Natural killer cell (primary cell): ENCODE measurements at regions not wholly inside any gene's neighbourhood (a gene's known extent, or its start where the extent isn't known, plus 50 kb on each side); places are given as distances from the start of the nearest gene placed in this dataset.

ENCODE experiments used
- ATAC-seq, 3 donors: fragments of 150-1000 bp in 2 of 3; fragments of 200-7000 bp in 1 of 3; cut with Tn5 transposase; 1 replicate in 1 of 3; 2 replicates in 2 of 3; pipeline ENCODE4 v1.10.0; 2021; ENCODE audit warnings: mild to moderate bottlenecking in 2 of 3, moderate library complexity in 2 of 3
- DNase-seq, 2 donors: peaks; one replicate each; pipeline versions ENCODE4 v3.0.0 to v3.0.0-alpha.2; 2013 to 2021; ENCODE audit warnings: mixed read lengths in 1 of 2
- H3K27ac ChIP-seq: one replicate; pipeline ENCODE4 v1.5.1; 2013; ENCODE audit warnings: mild to moderate bottlenecking, low read length
- H3K27me3 ChIP-seq: one replicate; pipeline ENCODE4 v1.6.1; 2013; ENCODE audit warnings: low read length; ENCODE audit not compliant: control insufficient read depth, insufficient read depth
- H3K36me3 ChIP-seq: one replicate; pipeline ENCODE4 v1.6.1; 2013; ENCODE audit warnings: low read length; ENCODE audit not compliant: control insufficient read depth, insufficient read depth
- H3K4me1 ChIP-seq: one replicate; pipeline ENCODE4 v1.6.1; 2013; ENCODE audit warnings: low read length; ENCODE audit not compliant: control insufficient read depth, insufficient read depth
- H3K4me3 ChIP-seq: one replicate; pipeline ENCODE4 v1.5.1; 2013; ENCODE audit warnings: low read length
- H3K9me3 ChIP-seq: one replicate; pipeline ENCODE4 v1.6.1; 2013; ENCODE audit warnings: low read length; ENCODE audit not compliant: control insufficient read depth, insufficient read depth
- H3K27ac Mint-ChIP-seq, 2 donors: one replicate each; pipeline ENCODE4 v1.8.0; 2022; ENCODE audit warnings: mild to moderate bottlenecking in 2 of 2, mixed read lengths in 2 of 2, moderate library complexity in 1 of 2
- H3K27me3 Mint-ChIP-seq, 2 donors: one replicate each; pipeline ENCODE4 v1.8.0; 2022; ENCODE audit warnings: low read depth in 2 of 2, mixed read lengths in 2 of 2
- H3K36me3 Mint-ChIP-seq: one replicate; pipeline ENCODE4 v1.8.0; 2022; ENCODE audit warnings: mixed read lengths
- H3K4me1 Mint-ChIP-seq, 2 donors: one replicate each; pipeline ENCODE4 v1.8.0; 2022; ENCODE audit warnings: mixed read lengths in 2 of 2
- H3K4me3 Mint-ChIP-seq: one replicate; pipeline ENCODE4 v1.8.0; 2022; ENCODE audit warnings: mild to moderate bottlenecking, moderate library complexity, mixed read lengths
- H3K9me3 Mint-ChIP-seq, 2 donors: one replicate each; pipeline ENCODE4 v1.8.0; 2022; ENCODE audit warnings: mixed read lengths in 2 of 2
- WGBS: methylation state at CpG from one replicate; pipeline ENCODE4 v1.1.7; 2013; ENCODE audit warnings: missing lambda C conversion rate; ENCODE audit not compliant: insufficient coverage; 5-methylcytosine and 5-hydroxymethylcytosine counted together
- intact Hi-C: fragments of 100-400 bp; cut with micrococcal nuclease; formaldehyde crosslinking; loops from one replicate; pipeline ENCODE4 v1.14.2; 2022
- TF ChIP-seq, protein P1 (sequence below): fragments of 200-600 bp; IDR thresholded peaks from one replicate; pipeline ENCODE4 v1.8.0; 2022; ENCODE audit warnings: antibody characterized with exemption

DNA sequence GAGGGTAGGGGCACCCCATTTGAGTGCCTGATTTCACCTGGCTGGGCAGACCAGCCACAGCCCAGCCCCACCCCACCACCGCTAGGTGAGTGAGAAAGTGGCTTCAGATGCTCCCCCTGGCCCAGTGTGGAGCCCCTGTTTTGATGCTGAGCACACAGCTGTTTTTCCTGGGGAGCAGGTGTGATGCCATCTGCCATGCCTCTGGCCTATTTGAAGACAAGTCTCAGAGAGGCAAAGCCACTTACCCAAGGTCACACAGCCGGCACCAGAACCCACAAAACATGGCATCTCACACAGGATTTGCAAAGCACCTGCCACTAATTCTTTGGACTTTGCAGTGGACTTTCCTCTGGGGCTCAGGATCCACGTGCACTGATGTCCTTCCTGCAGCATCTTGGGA, 131.3 kb downstream of the INHBB start:
- Histone ChIP-seq H3K4me1 (no peaks in the 10 kb centered on the region), H3K36me3 (no peaks in the 10 kb centered on the region), H3K27ac (no peak overlapping the region), H3K9me3 (no peaks in the 10 kb centered on the region), H3K27me3 (no peaks in the 10 kb centered on the region), H3K4me3 (no peak overlapping the region)
- peaks cover 0 to 2% of the 10 kb centered on the region in 2 donors for H3K27me3 Mint-ChIP-seq
- no peak for DNase-seq
- no peaks in the 10 kb centered on the region for H3K4me1 Mint-ChIP-seq
- H3K9me3 Mint-ChIP-seq = no peaks in the 10 kb centered on the region
- no peaks in the 10 kb centered on the region for H3K36me3 Mint-ChIP-seq
- intact Hi-C loops = no loop called here
- TF ChIP-seq, protein P1, sequence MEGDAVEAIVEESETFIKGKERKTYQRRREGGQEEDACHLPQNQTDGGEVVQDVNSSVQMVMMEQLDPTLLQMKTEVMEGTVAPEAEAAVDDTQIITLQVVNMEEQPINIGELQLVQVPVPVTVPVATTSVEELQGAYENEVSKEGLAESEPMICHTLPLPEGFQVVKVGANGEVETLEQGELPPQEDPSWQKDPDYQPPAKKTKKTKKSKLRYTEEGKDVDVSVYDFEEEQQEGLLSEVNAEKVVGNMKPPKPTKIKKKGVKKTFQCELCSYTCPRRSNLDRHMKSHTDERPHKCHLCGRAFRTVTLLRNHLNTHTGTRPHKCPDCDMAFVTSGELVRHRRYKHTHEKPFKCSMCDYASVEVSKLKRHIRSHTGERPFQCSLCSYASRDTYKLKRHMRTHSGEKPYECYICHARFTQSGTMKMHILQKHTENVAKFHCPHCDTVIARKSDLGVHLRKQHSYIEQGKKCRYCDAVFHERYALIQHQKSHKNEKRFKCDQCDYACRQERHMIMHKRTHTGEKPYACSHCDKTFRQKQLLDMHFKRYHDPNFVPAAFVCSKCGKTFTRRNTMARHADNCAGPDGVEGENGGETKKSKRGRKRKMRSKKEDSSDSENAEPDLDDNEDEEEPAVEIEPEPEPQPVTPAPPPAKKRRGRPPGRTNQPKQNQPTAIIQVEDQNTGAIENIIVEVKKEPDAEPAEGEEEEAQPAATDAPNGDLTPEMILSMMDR = no peak
- 75% methylated on average over 3 of the region's 3 CpGs for WGBS
- no peak overlapping the region for H3K4me3 Mint-ChIP-seq
- H3K27ac Mint-ChIP-seq = no peak overlapping the region
- ATAC-seq = no peak

DNA sequence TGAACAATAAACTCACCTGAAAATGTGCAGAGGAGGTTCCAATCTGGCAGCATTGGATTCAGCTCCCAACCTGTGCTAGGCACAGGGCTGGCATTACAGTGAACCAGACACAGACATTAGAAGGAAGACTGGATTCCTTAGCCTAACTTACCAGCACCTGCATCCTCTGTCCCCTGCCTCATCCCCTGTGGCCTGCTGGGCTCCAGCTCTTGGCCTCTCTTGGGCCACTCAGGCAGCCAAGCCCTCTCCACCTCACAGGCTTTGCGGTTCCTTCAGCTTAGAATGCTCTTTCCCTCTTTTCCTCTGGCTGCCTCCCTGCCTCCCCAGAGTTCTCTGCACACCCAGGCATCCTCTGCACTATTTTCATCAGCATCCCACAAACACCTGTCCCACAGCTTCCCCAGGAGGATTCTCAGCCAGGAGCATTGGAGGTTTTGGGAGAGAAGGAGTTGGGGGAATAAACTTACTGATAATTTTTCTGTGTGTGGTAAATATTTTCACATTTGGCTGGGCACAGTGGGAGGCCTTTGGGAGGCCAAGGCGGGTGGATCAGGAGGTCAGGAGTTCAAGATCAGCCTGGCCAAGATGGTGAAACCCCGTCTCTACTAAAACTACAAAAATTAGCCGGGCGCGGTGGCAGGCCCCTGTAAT, 132.0 kb downstream of the INHBB start:
- no peaks in the 10 kb centered on the region for H3K4me1 ChIP-seq
- no peaks in the 10 kb centered on the region for H3K36me3 ChIP-seq
- no peaks in the 10 kb centered on the region for H3K4me1 Mint-ChIP-seq
- H3K4me3 Mint-ChIP-seq = no peak overlapping the region
- WGBS = 91% methylated on average over 6 of the region's 6 CpGs
- DNase-seq (no peak), ATAC-seq (no peak)
- intact Hi-C loops = no loop called here
- H3K36me3 Mint-ChIP-seq = no peaks in the 10 kb centered on the region
- no peaks in the 10 kb centered on the region for H3K9me3 ChIP-seq
- no peak overlapping the region for H3K27ac Mint-ChIP-seq
- no peaks in the 10 kb centered on the region for H3K27me3 ChIP-seq
- no peak overlapping the region for H3K27ac ChIP-seq
- H3K27me3 Mint-ChIP-seq = peaks cover 0 to 2% of the 10 kb centered on the region in 2 donors
- TF ChIP-seq, protein P1 = no peak
- no peaks in the 10 kb centered on the region for H3K9me3 Mint-ChIP-seq
- H3K4me3 ChIP-seq = no peak overlapping the region

DNA sequence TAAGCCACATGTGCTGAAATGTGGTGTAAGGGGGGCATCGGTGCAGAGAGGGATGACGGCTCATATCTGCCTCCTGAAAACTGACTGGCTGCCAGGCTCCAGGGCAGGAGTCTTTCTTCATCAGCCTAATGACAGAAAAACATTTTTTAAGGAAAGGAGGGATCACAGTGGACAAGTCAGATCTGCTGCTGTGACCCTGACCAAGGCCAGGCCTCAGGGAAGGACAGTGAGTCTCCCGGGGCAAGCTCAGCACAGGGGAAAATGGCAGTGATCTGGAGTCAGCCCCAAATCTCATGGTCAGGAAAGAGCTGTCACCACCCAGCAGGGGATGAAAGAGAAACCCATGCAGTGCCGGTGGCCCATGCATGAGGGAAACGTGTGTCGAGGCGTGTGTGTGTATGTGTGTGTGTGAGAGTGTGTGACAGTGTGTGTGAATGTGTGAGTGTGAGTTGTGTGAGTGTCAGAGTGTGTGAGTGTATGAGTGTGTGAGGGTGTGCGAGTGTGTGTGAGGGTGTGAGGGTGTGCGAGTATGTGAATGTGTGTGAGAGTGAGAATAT, 134.5 kb downstream of the INHBB start:
- Histone ChIP-seq H3K27ac (no peak overlapping the region), H3K4me3 (no peak overlapping the region), H3K36me3 (no peaks in the 10 kb centered on the region), H3K9me3 (no peaks in the 10 kb centered on the region), H3K27me3 (no peaks in the 10 kb centered on the region), H3K4me1 (no peaks in the 10 kb centered on the region)
- intact Hi-C loops = no loop called here
- Mint-ChIP-seq H3K4me1 (no peaks in the 10 kb centered on the region), H3K27ac (no peak overlapping the region), H3K9me3 (no peaks in the 10 kb centered on the region), H3K36me3 (no peaks in the 10 kb centered on the region), H3K27me3 (peaks cover 0 to 2% of the 10 kb centered on the region in 2 donors), H3K4me3 (no peak overlapping the region)
- no peak for ATAC-seq
- no peak for DNase-seq
- WGBS = 86% methylated on average over 9 of the region's 9 CpGs
- TF ChIP-seq, protein P1 = no peak
